Bone marrow (tissue), 2 donors: ENCODE measurements at regions not wholly inside any gene's neighbourhood (a gene's known extent, or its start where the extent isn't known, plus 50 kb on each side); places are given as distances from the start of the nearest gene placed in this dataset.
"Not testable (repeated sequence)": the region's sequence is repeated elsewhere in the genome, so short reads cannot be mapped to it uniquely, and the experiment has no call there.

Experiments used
- DNase-seq, 2 donors: peaks; one replicate each; lab custom pipeline; 2025; lab: John Stamatoyannopoulos, UW

DNA sequence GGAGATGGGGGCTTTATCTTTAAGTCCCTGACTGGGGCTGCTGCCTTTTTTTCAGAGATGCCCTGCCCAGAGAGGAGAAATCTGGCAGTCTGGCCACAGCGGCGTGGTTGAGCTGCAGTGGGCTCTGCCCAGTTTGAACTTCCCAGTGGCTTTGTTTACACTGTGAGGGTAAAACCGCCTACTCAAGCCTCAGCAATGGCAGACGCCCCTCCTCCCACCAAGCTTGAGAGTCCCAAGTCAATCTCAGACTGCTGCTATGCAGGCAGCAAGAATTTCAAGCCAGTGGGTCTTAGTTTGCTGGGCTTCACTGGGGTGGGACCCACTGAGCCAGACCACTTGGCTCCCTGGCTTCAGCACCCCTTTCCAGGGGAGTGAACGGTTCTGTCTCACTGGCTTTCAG, 76.4 kb upstream of the DNAJC1 start:
- not testable (repeated sequence) for DNase-seq

GRCh38 chr10:22071332-22071731, 67.8 kb upstream of the DNAJC1 start:
- no peak for DNase-seq

DNA sequence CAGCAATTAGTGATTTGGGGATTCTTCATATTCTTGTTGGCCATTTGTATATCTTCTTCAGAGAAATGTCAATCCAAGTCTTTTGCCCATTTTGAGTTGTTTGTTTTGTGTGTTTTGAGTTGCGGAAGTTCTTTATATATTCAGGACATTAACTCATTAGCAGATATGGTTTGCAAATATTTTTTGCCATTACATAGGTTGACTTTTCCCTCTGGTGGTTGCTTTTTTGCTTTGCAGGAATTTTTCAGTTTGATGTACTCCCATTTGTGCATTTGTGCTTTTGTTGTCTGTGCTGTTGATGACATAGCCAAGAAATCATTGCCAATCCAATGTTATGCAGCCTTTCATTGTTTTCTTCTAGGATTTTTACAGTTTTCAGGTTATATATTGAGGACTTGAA, 63.6 kb upstream of the DNAJC1 start:
- no peak for DNase-seq

GRCh38 chr10:22060984-22061383, 57.5 kb upstream of the DNAJC1 start:
- DNase-seq, result not testable (repeated sequence)

DNA sequence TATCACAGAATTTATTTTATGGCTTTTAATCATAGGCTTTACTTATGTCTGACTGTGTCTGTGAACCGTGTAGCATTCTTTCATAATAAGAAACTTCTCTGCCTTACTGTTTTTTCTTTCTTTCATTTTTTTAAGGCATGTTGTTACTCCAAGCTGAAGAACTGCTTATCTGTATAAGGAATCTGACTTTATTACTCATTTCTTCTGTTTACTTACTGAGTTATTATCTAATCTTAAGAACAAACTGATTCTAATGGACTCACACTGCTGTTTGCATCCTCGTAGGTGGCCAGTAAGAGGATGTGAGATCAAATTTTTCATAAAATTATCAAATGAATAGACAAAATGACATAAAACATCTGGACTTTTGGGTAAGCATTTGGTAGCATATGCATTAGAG, 54.7 kb upstream of the DNAJC1 start:
- no peak for DNase-seq

GRCh38 chr10:22054961-22055360, 51.4 kb upstream of the DNAJC1 start:
- no peak for DNase-seq
